ENCODE measurements at regions not wholly inside any gene's neighbourhood (a gene's known extent, or its start where the extent isn't known, plus 50 kb on each side); places are given as distances from the start of the nearest gene placed in this dataset.

DNA sequence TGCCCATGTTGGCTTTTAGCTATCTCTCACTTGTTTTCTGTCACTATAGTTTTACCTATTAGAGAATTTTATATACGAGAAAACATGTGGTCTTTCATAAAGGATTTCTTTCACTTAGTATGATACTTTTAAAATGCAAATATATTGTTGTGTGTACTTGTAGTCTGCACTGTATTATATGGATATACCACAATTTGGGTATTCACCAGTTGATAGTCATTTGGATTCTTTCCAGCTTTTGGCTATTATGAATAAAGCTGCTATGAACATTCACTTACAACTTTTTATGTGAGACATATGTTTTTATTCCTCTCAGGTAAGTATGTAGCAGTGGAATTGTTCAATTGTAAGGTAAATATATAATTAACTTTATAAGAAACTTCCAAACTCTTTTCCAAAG is 441.5 kb downstream of the GPATCH2 start:
- no peak for TF ChIP-seq REST (IDR thresholded peaks at IDR 0.05; ENCODE audit: insufficient read depth in 1 of 2, low read depth in 2 of 2, low read length in 2 of 2)
- TF ChIP-seq POLR2AphosphoS5 (IDR thresholded peaks at IDR 0.05; ENCODE audit: low read depth, low read length), result no peak

Measured in PFSK-1 (cell line).